KMS-11 (cell line): ENCODE measurements at regions not wholly inside any gene's neighbourhood (a gene's known extent, or its start where the extent isn't known, plus 50 kb on each side); places are given as distances from the start of the nearest gene placed in this dataset.
A peak's percentile ranks its signal among the peaks of the same experiment; 100 is the strongest.

Source experiments
- H2AFZ ChIP-seq: fragments of 200-600 bp; sonication (generic); 2 replicates; pipeline ENCODE4 v1.6.1; 2016; ENCODE audit warnings: antibody characterized with exemption, mixed run types, low read depth
- H3K27ac ChIP-seq: fragments of 200-600 bp; sonication (generic); 2 replicates; pipeline ENCODE4 v1.6.1; 2016; ENCODE audit warnings: mild to moderate bottlenecking, mixed run types
- H3K27me3 ChIP-seq: fragments of 200-600 bp; sonication (generic); 2 replicates; pipeline ENCODE4 v1.6.1; 2017; ENCODE audit warnings: mild to moderate bottlenecking, low read depth, mixed run types, moderate library complexity; ENCODE audit not compliant: insufficient read depth
- H3K36me3 ChIP-seq: fragments of 200-600 bp; sonication (generic); 2 replicates; pipeline ENCODE4 v1.6.1; 2017; ENCODE audit warnings: mild to moderate bottlenecking, mixed run types; ENCODE audit not compliant: insufficient read depth
- H3K4me1 ChIP-seq: fragments of 200-600 bp; sonication (generic); 2 replicates; pipeline ENCODE4 v1.6.1; 2016; ENCODE audit warnings: mild to moderate bottlenecking, low read depth, mixed run types; ENCODE audit not compliant: poor library complexity, severe bottlenecking
- H3K4me2 ChIP-seq: fragments of 200-600 bp; sonication (generic); 2 replicates; pipeline ENCODE4 v1.7.0; 2016; ENCODE audit warnings: mild to moderate bottlenecking, mixed run types
- H3K4me3 ChIP-seq: fragments of 200-600 bp; sonication (generic); IDR thresholded peaks from 2 replicates; pipeline ENCODE4 v1.6.1; 2017; ENCODE audit warnings: low read depth, low read length, mixed read lengths; ENCODE audit not compliant: insufficient read depth
- H3K79me2 ChIP-seq: fragments of 200-600 bp; sonication (generic); 2 replicates; pipeline ENCODE4 v1.6.1; 2016; ENCODE audit warnings: low read depth, mixed run types; ENCODE audit not compliant: insufficient read depth
- H3K9ac ChIP-seq: fragments of 200-600 bp; sonication (generic); 2 replicates; pipeline ENCODE4 v1.6.1; 2016; ENCODE audit warnings: mild to moderate bottlenecking, mixed run types
- H4K20me1 ChIP-seq: fragments of 200-600 bp; sonication (generic); 2 replicates; pipeline ENCODE4 v1.6.1; 2016; ENCODE audit warnings: mild to moderate bottlenecking, mixed run types; ENCODE audit not compliant: insufficient read depth
- CTCF ChIP-seq: fragments of 200-600 bp; sonication (generic); conservative IDR thresholded peaks from 2 replicates; pipeline ENCODE4 v1.6.1; 2017; ENCODE audit warnings: low read depth, mild to moderate bottlenecking, antibody characterized with exemption, low read length, moderate library complexity, mixed read lengths

- Histone ChIP-seq H4K20me1 (no peaks in the 10 kb centered on the region), H3K36me3 (no peaks in the 10 kb centered on the region), H3K27ac (no peak overlapping the region), H2AFZ (no peak overlapping the region), H3K9ac (no peak overlapping the region), H3K4me3 (no peak overlapping the region), H3K4me1 (no peaks in the 10 kb centered on the region), H3K4me2 (no peak overlapping the region), H3K27me3 (no peaks in the 10 kb centered on the region), H3K79me2 (no peaks in the 10 kb centered on the region)
- no peak for TF ChIP-seq CTCF
Observed at GRCh38 chr1:105997516-105997915, 1059.0 kb upstream of the PRMT6 start.

GRCh38 chr1:106022312-106022902 lies 1034.1 kb upstream of the PRMT6 start:
- no peaks in the 10 kb centered on the region for H3K4me1 ChIP-seq
- H3K27ac ChIP-seq: no peak overlapping the region
- H4K20me1 ChIP-seq: no peaks in the 10 kb centered on the region
- H3K4me2 ChIP-seq: no peak overlapping the region
- no peak overlapping the region for H2AFZ ChIP-seq
- peak; percentile 66 for TF ChIP-seq CTCF
- no peaks in the 10 kb centered on the region for H3K36me3 ChIP-seq
- H3K9ac ChIP-seq: no peak overlapping the region
- H3K4me3 ChIP-seq: no peak overlapping the region
- no peaks in the 10 kb centered on the region for H3K27me3 ChIP-seq
- no peaks in the 10 kb centered on the region for H3K79me2 ChIP-seq

- no peak overlapping the region for H3K27ac ChIP-seq
- H3K27me3 ChIP-seq: no peaks in the 10 kb centered on the region
- no peak overlapping the region for H3K4me3 ChIP-seq
- no peaks in the 10 kb centered on the region for H4K20me1 ChIP-seq
- no peaks in the 10 kb centered on the region for H3K79me2 ChIP-seq
- no peaks in the 10 kb centered on the region for H3K4me1 ChIP-seq
- no peak overlapping the region for H3K4me2 ChIP-seq
- no peak for TF ChIP-seq CTCF
- no peaks in the 10 kb centered on the region for H3K36me3 ChIP-seq
- no peak overlapping the region for H2AFZ ChIP-seq
- H3K9ac ChIP-seq: no peak overlapping the region
Observed at GRCh38 chr1:106027871-106028270, 1028.6 kb upstream of the PRMT6 start.

GRCh38 chr1:106037526-106037925 lies 1018.9 kb upstream of the PRMT6 start:
- H4K20me1 ChIP-seq: no peaks in the 10 kb centered on the region
- H3K9ac ChIP-seq: no peak overlapping the region
- no peak overlapping the region for H2AFZ ChIP-seq
- TF ChIP-seq CTCF: no peak
- H3K36me3 ChIP-seq: no peaks in the 10 kb centered on the region
- no peak overlapping the region for H3K27ac ChIP-seq
- H3K79me2 ChIP-seq: no peaks in the 10 kb centered on the region
- no peaks in the 10 kb centered on the region for H3K27me3 ChIP-seq
- H3K4me1 ChIP-seq: no peaks in the 10 kb centered on the region
- H3K4me3 ChIP-seq: no peak overlapping the region
- no peak overlapping the region for H3K4me2 ChIP-seq
